Fibroblast of the aortic adventitia (primary cell): ENCODE measurements at regions not wholly inside any gene's neighbourhood (a gene's known extent, or its start where the extent isn't known, plus 50 kb on each side); places are given as distances from the start of the nearest gene placed in this dataset.

Experiments
- DNase-seq: peaks from one replicate; pipeline ENCODE4 v3.0.0-alpha.2; 2010; ENCODE audit warnings: low read depth
- H3K4me3 ChIP-seq: 2 replicates; pipeline ENCODE4 v1.5.1; 2011; ENCODE audit warnings: low read depth, mild to moderate bottlenecking, control low read depth, low read length, moderate library complexity
- CTCF ChIP-seq: IDR thresholded peaks from 2 replicates; pipeline ENCODE4 v1.5.1; 2011; ENCODE audit warnings: mild to moderate bottlenecking, low read length, control low read depth, inconsistent platforms; ENCODE audit not compliant: insufficient read depth

- DNase-seq: no peak
- no peak for TF ChIP-seq CTCF
These were observed 70.2 kb downstream of the TENT5A start for GRCh38 chr6:81682235-81682795.

GRCh38 chr6:81669445-81669844 lies 83.0 kb downstream of the TENT5A start:
- H3K4me3 ChIP-seq: no peak overlapping the region
- DNase-seq: no peak
- no peak for TF ChIP-seq CTCF

More at GRCh38 chr6:81682235-81682795, 70.2 kb downstream of the TENT5A start:
- H3K4me3 ChIP-seq: no peak overlapping the region

- no peak overlapping the region for H3K4me3 ChIP-seq
- no peak for DNase-seq
- no peak for TF ChIP-seq CTCF
These were observed 83.8 kb downstream of the TENT5A start for GRCh38 chr6:81668615-81669047.

- no peak for DNase-seq
- H3K4me3 ChIP-seq: no peak overlapping the region
- no peak for TF ChIP-seq CTCF
These were observed 86.0 kb downstream of the TENT5A start for GRCh38 chr6:81666481-81666880.

- no peak overlapping the region for H3K4me3 ChIP-seq
- TF ChIP-seq CTCF: no peak
- DNase-seq: no peak
These were observed 96.2 kb downstream of the TENT5A start for GRCh38 chr6:81656231-81656630.

GRCh38 chr6:81655696-81656095 lies 96.8 kb downstream of the TENT5A start:
- H3K4me3 ChIP-seq: no peak overlapping the region
- DNase-seq: no peak
- no peak for TF ChIP-seq CTCF

GRCh38 chr6:81648502-81648901 lies 104.0 kb downstream of the TENT5A start:
- DNase-seq: no peak
- TF ChIP-seq CTCF: no peak
- no peak overlapping the region for H3K4me3 ChIP-seq
